ENCODE measurements at regions not wholly inside any gene's neighbourhood (a gene's known extent, or its start where the extent isn't known, plus 50 kb on each side); places are given as distances from the start of the nearest gene placed in this dataset.

DNA sequence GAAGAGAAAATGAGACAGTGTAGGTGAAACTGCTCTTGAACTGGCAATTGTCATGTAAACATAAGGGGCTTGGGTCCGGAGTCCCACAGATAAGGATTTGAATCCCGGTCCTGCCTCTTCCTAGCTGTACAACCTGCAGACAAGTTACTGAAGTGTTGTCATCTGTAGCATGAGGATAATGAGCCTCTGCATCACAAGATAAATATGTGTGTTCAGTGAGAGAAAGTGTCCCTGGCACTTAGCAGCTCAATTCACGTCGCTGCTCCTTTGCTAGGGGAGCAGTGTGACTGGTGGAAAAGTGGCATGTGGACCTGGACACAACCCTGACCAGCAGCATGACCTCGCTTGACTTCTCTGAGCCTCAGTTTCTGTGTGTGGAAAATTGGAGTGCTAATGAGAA, 73.7 kb upstream of the NECTIN1 start:
- no peak for TF ChIP-seq BHLHE40 (IDR thresholded peaks at IDR 0.05; ENCODE audit: borderline replicate concordance in 1 of 2, low read depth in 2 of 2, low read length in 1 of 2)
- no peak for TF ChIP-seq CTCF (IDR thresholded peaks at IDR 0.05 in 2 of 3, conservative IDR thresholded peaks at IDR 0.05 in 1 of 3; ENCODE audit: control insufficient read depth in 2 of 3, extremely low read depth in 1 of 3, insufficient read depth in 1 of 3, low read depth in 3 of 3, low read length in 3 of 3)
- no peak for TF ChIP-seq ATF3 (IDR thresholded peaks at IDR 0.05; ENCODE audit: borderline replicate concordance, extremely low read depth, low read depth, low read length)
